ENCODE measurements at regions not wholly inside any gene's neighbourhood (a gene's known extent, or its start where the extent isn't known, plus 50 kb on each side); places are given as distances from the start of the nearest gene placed in this dataset.

DNA sequence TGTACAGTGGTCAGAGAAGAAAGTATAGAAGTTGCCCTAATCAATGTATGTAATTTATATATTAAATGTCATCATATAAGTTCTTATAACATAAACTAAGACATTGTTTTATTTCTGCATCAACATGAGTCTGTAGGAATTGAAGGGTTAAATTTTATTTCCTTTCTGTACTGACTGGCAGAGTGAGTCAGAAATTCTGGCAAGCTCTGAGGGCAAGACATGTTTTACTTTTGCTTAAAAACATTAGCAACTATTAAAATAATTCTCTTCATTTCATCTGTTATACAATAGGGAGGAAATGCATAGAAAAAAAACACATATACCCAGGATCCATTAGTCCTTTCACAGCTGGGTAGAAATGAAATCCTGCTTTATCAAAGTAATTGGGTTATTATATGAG lies 171.4 kb upstream of the ALCAM start:
- DNase-seq, result no peak

GRCh38 chr3:105197863-105198262 lies 168.8 kb upstream of the ALCAM start:
- no peak for DNase-seq

DNA sequence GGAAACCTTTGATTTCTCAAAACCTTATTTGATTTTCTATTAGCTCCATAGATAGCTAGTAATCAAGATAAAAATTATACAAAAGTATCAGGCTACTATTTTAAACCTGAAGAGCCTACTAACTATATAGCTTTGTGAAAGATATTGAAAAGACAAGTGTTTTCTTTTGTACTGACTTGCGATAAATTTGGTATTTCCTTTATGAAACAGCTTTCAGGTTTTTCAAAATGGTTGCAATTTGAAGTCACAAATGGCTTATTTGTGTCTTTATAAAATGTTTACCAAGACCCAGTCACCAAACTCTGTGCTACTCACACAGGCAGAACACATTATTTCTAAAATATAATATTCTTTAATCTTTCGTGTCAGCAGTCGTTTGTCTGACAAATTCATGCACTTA lies 167.5 kb upstream of the ALCAM start:
- no peak for DNase-seq

DNA sequence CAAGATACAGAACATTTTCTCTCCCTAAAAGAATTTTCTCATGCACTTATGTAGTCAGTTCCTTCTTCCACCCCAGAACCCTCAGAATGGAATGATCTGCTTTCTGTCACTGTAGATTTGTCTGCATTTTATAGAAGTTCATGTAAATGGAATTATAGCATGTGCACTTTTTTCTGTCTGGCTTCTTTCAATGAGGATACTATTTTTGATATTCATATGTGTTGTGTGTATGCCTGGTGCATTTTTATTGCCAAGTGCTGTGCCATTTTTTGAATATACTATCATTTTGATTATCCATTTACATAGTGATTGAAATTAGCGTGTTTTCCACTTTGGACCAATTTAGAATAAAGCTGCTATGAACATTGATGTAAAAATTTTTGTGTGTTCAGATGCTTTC lies 156.6 kb upstream of the ALCAM start:
- no peak for DNase-seq

GRCh38 chr3:105214590-105214989 lies 152.1 kb upstream of the ALCAM start:
- DNase-seq, result no peak

DNA sequence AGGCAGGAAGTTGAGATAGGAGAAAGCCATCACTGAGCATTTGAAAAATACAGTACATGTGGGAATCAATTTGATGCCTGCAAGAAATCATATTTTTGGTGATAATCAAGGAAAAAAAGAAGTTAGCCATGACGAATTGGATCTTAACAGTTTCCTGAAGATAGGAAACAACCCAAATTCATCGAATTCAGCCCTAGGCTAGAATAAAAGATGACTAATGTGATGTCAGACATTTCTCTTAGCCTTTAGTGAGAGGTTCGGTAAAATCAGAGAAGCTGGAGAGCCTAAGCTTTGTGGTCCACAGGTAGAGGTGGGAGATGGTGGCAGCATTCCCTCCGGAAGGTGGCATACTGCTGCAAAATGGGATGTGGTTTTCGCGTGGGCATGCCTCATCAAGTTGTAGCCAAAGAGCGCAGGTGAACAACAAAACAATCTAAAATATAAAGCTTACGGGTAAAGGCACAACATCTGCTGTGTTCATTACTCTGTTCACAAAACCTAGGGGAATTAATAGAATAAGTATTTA lies 144.1 kb upstream of the ALCAM start:
- no peak for DNase-seq

- DNase-seq, result no peak
Measured at GRCh38 chr3:105223815-105224214, 142.9 kb upstream of the ALCAM start.

DNA sequence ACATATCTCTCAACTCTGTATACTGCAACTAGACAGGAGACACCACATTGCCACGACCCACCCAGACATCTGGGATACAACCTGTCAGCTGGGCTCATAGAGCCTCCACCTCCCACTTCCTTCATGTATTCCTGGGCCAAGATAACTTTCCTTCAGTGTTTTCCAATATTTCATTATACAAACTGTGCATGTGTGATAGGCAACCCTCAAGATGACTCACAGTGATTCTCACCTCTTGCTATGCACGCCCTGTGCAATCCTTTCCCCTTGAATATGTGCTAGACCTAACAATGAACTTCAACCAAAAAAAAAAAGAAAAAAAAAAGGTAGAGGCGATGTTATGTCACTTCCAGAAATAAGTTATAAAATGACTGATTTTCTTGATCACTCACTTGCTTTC lies 138.0 kb upstream of the ALCAM start:
- no peak for DNase-seq

GRCh38 chr3:105232553-105232952 lies 134.2 kb upstream of the ALCAM start:
- DNase-seq, result no peak

DNA sequence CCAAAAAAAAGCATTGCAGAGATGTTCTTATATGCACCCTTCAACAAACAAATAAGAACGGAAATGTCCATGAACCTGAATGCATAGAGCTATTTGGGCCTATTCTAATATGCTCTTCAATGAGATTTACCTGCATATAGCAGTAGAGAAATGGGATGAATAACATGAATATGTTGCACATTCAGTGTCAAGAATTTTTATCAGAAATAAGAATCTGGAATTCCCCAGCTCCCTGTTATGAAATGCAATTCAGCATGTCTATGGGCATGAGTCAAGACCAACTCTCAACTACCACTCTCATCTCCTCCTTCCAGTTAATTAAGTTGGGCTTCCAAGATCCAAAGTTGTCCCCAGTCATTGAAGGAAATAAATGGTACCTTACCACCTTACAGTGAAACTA lies 133.7 kb upstream of the ALCAM start:
- DNase-seq, result no peak

GRCh38 chr3:105235221-105235620 lies 131.5 kb upstream of the ALCAM start:
- DNase-seq, result no peak

DNA sequence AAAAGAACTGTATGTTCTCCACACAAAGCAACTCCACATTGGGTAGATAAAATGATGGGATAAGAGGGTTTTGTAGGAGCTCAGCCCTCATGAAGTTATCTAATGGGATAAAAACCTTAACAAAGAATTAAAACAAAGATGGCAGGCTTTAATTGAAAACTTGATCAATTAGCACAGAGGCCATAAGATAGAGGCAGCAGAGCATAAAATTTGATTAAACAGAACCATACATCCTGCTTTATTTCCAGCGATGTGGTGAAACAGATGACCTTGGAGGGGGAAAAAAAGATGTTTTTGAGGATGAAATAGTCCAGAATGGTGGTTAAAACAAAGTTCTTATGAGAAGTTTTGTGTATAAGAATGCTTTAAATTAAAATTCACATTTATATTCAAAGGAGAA lies 130.9 kb upstream of the ALCAM start:
- DNase-seq, result no peak

DNA sequence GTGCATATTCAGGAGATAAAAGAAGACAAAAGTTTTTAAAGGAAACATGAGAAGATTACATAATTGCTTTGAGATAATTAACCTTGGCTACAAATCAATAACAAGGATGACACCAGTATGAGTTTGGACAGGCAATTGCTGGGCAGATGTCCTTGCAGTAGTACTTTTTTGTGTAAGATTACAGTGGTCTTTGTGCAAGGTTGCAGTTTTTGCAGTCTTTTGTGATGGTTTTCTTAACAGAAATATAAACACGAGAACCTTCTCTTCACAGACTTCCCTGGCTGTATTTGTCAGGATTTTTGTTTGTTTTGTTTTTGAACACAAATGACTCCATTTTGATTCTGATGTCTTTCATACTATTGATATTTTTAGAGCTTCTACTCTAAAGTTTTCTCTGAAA lies 128.3 kb upstream of the ALCAM start:
- no peak for DNase-seq

GRCh38 chr3:105243076-105243475 lies 123.6 kb upstream of the ALCAM start:
- no peak for DNase-seq

- DNase-seq, result no peak
Measured at GRCh38 chr3:105246536-105246935, 120.2 kb upstream of the ALCAM start.

DNA sequence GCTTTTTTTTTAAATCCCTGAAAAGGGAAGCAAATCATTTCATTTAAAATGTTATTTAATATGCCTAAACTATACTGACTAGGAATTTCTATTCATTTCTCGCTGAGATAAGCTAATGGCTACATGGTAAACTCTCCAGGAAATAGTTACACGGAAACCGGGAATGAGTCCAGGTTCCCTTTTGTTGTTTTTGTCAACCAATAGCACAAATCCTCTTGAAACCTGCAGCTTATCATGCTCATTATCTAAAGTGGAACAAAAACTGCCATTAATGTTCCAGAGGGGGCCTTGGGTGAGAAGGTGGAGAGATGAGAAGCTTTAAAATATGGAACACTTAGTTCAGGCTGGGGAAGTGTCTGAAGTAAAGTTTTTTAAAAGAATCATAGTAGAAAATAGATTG lies 113.5 kb upstream of the ALCAM start:
- no peak for DNase-seq

DNA sequence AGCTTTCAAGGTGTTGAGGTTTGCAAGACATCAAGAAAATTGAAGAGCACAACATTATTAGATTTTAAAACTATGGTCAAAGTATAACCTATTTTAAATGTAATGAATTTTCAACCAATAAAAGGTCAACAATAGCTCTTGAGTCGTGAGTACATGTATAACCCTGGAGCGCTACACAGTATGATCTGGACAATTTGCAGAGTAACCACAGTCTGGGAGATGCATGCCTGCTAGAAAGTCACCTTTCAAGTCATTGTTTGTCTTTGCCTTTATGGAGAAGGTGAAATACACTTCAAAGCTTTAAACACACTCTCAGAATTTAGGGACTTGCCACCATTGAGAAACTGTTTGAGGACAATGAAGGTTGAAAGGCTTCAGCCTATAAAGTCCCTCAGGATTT lies 112.6 kb upstream of the ALCAM start:
- DNase-seq, result no peak

DNA sequence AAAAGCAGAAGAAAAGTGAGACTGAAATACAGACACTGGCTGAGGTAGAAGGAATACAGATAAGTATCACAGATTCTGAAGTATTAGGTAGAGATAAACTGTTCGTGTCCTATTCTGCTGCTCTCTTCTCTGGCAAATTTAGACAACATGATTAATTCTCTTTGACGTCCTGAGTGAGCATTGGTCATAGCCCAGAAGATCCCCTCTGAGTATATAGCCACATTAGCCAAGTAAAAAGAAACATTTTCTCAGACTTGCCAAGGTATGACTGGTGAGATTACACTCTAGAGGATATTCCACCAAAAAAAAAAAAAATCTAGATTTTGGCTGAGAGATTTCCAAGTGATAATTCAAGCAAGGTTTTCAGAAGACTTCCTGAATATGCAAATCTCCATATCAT lies 111.4 kb upstream of the ALCAM start:
- no peak for DNase-seq

GRCh38 chr3:105259496-105259895 lies 107.2 kb upstream of the ALCAM start:
- DNase-seq, result no peak

GRCh38 chr3:105260385-105260784 lies 106.3 kb upstream of the ALCAM start:
- DNase-seq, result no peak

- no peak for DNase-seq
Measured at GRCh38 chr3:105274536-105274935, 92.2 kb upstream of the ALCAM start.

DNA sequence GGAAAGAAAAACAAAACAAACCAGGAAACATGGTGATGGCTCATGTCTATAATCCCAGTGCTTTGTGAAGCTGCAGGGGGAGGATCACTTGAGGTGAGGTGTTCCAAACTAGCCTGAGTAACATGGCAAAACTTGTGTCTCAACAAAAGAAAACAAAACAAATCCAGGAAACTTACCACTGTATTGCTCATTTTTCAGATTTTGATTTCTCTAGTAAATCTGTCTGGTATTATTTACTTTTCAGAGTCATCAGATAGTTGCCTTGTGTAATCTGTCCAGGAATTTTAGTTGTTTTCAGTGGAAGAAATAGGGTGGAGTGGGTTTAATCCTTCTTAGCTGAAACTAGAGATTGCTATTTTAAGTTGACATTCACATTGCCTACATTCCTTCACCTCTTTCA lies 91.8 kb upstream of the ALCAM start:
- DNase-seq, result no peak

DNA sequence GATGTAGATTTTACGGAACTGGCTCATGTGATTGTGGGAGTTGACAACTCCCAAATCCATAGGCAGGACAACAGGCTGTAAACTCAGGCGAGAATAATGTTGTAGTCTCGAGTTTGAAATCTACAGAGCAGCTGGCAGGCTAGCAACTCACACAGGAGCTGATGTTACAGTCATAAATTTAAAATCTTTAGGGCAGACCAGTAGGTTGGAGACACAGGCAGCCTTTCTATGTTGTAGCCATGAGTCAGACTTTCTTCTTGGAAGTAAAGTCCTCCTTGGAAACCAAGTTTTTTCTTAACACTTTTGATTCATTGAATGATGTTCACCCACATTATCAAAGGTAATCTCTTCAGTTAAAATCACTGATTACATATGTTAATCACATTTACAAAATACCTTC lies 89.1 kb upstream of the ALCAM start:
- DNase-seq, result no peak

GRCh38 chr3:105278688-105279087 lies 88.0 kb upstream of the ALCAM start:
- no peak for DNase-seq

DNA sequence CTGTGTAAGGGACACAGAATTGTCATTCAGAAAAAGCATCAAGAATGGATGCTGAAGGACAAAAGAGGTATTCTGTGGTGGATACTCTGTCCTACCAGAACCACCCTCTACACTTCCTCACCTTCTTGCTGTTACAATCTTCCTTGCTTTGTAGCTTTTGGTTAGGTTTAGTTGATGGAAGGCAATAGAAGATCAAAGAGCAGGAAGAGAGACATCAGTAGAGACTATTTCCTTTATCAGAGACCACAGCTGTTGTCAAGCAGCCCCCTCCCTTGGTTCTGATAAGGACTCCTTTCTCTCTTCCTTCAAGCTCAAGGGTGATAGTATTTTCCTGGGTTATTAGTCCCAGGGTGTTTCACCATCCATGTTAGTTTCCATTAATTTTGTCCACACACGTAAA lies 84.7 kb upstream of the ALCAM start:
- no peak for DNase-seq

GRCh38 chr3:105284876-105285275 lies 81.8 kb upstream of the ALCAM start:
- DNase-seq, result no peak

All from hematopoietic multipotent progenitor cell treated with erythropoietin and hydrocortisone succinate and interleukin-3 and kit ligand, for 8 days (in vitro differentiated cells).